GOT3 (cell line): ENCODE measurements at regions not wholly inside any gene's neighbourhood (a gene's known extent, or its start where the extent isn't known, plus 50 kb on each side); places are given as distances from the start of the nearest gene placed in this dataset.

ENCODE experiments used
- DNase-seq: peaks from one replicate; lab custom pipeline; 2025; ENCODE audit warnings: mixed read lengths; lab: John Stamatoyannopoulos, UW

DNA sequence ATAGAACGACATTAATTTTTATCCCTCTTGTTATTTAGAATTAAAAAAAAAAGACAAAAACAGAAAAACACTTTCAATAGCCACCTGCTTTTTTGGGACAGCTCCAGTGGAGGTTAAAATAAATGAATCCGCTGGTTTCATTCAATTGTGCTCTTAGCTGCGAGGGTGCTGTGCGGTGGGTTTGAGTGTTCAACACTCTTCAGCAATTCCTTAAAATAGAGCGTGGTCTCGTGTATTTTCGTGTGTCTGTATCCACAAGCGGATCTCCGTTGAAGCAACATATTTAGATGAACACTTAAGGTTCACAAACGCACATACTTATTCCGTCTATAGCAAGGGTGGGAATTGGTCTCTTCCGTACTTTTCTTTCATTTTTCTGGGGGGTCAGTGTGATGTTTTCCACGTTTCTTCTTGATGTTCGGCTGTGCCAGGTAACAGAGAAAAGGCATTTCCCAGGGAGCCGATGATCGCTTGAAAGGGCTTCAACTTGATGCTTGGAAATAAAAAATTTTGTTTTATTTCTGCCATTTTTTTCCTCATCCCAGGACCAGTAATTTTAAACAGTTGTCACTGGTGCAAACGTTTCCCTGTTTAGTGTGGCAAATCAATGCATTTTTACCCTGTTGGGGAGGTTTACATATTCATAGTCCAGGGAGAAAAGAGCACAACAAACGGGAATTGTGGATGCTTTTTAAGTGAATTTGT, 297.9 kb downstream of the IRF8 start:
- DNase-seq = no peak

DNA sequence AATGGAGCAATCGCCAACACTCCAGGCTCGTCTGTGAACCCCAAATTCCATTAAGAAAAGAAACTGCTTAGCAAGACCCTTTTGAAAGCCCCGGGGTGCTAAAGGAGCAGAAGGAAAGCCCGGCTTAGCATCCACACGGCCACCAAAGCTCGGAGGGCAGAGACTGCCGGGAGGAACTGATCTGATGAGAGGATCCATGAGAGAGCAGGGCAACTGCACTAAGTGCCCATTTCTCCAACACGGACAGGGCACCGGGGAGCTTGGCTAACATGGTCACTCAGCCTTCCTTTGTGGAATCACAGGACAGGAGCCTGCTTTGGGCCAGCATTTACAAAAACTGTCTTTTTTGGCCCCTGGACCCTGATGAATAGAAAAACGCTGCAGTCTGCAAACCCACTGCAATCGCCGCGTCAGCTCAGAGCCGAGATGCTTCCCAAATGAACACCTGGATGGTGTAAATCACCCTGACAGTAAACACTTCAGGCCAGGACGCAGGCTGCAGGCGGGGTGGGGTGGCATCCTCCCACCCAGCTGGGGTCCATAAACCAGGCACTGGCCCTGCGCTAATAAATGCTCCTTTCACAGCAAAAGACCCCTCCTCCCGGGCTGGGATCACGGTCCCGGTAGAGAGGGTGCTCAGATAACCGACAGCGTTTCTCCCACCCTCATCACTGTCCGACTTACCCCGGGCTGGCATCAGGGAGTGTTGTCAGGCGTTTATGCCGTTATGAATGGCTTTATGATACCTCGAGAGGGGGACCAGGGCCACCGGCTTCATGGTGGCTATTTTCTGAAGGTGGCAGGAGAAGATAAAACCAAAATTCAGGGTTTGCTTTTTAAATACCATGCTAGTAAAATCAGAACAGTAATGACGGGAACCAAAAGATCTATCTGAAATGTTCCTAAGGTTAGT, 299.5 kb downstream of the IRF8 start:
- no peak for DNase-seq

DNA sequence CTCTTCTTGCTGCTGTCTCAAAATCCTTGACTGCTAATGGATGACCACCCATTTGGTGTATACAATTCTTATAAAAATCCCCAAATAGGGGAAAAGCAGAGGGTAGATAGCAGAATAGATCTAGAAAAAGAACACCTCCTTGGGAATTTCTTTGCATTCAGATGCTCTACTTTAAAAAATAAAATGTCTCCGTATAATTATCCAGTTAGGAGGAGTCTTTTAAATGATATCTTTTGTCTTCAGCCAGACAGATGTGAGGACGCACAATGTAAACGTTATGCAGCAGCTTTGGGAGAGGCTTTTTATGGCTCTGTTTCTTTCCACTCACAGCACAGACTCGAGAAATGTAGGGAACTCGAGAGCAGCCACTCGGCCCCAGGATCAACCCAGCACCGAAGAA, 300.2 kb downstream of the IRF8 start:
- no peak for DNase-seq

DNA sequence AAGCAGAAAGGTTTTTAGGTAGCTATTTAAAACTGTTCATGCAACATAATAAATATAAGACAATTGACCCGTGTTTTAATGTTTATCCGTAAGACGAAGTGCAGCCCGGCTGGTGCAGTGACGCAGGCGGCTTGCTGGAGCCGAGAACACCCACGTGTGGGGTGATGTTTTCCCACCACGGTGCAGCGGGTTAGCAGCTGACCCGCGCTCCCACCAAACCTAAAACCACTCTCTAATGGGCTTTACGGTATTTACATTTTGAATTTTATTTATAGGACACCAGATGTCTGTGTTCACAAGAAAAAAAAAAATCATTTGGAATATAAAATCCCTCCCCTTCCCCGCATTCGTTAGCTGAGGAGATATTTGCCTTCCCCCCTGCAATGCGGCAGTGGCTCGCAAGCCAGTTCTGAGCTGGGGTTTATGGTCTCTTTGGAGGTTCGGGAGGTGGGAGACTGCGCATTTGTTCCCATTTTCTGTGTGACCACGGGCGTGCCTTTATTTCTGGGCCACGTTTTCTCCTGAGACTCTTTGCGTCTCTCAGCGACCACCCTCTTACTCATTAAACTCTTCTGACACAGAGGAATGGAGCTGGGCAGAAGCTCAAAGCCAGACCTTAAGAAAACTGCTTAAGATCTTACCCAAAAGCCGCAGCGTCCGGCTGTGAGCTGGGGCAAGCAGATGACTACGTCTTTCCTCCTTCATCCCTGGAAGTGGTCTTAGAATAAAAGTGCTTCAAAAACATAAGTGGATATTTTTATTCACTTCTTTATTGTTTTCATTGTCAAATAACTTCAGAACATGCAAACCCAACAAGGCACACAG, 301.1 kb downstream of the IRF8 start:
- no peak for DNase-seq

DNA sequence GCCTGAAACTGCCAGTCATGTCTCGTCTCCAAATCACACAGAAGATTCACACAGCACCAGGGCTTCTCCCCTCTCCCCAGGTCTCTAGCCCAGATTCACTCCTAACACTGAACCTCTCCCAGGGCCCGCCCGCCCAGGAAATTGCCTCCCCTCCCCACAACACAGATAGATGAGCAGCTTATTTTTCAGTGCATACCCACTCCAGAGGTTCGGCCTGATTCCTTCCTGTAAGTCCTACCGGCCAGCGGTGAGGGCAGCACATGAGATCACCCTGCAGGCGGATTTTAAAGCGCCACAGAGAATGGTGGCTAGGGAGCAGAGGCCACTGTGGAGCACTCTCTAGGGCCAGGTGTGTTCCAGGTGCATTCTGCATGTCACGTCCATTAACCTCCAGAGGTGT, 301.8 kb downstream of the IRF8 start:
- DNase-seq = no peak

DNA sequence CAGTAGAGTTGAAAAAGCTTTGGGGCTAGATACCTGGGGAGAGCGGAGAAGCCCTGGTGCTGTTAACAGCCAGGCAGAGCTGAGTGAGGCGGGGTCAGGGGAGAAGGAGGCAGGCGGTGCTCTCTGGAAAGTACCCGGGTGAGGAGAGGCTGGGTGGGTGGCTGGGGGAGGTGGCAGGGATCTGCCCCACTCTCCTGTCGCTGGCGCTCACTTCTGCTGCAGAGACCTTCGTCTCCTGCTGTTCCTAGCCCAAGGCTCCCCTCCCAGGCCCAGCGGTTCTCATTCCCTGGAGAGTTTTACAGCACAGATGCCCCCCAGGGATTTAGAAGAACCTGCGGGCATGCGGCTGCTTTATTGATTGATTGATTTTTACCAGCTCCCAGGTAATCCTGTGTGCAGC, 302.8 kb downstream of the IRF8 start:
- DNase-seq = no peak

DNA sequence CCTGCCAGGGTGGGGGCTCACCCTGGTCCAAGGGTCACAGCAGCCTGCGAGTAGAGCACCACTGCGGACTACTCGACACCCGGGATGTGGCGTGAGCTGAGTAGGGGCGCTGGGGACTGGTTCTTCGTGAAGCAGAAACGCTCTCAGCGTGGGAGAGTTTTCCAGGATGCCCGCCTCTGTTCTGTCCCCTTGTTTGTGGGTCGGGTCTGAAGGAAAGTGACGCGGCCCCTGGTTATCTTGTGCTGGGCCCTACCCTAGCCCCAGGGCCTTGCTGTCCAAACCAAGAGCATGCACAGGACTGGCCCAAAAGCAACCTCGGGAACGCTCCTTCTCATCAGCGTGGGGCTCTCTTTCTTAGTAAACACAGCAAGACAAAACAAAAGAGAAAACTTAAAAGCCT, 303.3 kb downstream of the IRF8 start:
- no peak for DNase-seq

DNA sequence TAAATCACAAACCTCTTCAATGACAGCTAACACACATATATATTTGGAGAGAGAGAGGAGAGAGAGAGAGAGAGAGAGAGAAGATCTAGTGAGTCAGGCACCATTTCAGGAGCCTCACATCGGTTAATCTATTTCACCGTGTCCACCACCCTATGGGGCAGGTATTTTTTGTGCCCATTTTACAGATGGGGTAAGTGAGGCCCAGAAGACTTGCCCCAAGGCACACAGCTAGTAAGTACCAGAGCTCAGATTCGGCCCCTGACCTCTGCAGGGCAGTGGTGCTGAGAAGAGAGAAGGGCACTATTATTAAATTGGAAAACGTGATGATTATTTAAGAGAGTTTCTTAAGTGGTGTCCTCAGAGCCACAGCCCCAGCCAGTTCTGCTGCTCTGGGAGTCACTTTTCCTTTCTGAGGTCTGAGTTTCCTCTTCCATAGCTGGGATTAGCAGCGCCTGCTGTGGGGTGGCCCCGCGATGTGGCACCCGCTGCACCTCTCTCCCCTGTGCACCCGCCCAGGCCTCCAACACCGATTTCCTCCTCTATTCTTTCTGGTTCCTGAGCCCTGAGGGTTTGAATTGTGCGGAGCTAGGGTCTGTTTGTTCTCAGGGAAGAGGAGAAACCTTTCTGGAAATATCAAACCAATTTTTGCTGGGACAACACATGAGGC, 303.9 kb downstream of the IRF8 start:
- no peak for DNase-seq

DNA sequence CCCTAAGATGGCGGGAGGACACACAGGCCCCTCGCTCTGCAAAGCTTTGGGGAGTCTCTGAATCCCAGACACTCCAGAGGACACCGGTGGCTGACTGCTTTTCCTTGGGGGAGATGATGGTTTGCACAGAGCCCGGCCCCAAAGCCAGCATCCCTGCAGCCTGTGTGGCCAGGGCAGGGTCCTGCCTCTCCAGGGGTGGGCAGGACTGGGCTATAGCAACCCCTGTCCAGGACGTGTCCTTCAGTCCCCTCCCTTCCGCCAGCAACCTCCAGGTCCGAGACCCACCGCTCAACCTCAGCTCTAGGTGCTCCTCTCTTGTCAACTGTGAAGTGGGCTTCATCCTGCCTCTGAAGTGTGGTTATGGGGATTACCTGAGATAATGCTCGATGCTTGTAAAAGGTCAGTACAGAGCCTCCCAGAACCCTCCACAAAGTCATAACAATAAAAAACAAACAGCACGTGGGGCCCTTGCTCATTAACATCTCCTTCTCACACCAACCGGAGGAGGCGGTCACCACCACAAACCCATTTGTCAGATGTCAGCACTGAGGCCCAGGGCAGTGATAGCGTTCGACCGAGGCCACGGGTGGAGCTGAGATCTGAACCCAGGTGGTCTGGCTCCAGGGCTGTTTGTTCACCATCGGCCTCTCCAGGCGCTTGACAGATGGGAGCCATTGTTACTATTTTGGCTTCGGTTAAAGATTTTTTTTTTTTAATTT, 304.8 kb downstream of the IRF8 start:
- DNase-seq = no peak

DNA sequence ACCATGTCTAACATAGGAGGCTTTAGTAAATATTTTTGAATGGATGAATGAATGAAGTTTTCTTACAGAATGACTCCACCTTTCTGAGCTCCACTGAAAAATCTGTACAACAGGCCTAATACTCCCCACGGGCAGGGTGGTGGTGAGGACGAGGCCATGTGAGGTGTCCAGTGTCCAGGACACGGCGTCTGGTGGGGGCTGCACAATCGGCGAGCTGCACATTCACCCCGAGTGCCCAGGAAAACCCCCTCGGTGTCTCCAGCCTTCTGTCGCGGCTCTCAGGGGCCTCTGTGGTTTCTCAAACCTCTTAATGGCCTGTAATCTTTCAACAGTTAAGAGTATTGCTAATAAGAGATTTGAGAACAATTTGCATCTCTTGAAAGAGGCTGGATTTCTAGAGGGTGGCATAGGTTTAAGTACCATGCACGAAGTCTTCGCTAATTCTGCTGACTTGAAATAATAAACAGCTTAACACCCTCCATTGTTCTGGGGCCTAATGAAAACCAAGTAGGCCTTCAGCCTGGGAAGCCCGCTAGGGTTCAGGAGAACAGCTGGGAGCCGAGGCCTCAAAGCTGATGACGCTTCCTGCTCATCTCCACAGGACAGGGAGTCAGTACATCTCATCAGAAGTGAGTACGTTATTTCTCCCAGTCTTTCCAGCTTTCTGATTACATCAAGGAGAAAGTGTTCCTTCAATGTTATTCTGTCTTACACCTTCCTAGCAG, 304.6 kb upstream of the FOXF1 start:
- no peak for DNase-seq

DNA sequence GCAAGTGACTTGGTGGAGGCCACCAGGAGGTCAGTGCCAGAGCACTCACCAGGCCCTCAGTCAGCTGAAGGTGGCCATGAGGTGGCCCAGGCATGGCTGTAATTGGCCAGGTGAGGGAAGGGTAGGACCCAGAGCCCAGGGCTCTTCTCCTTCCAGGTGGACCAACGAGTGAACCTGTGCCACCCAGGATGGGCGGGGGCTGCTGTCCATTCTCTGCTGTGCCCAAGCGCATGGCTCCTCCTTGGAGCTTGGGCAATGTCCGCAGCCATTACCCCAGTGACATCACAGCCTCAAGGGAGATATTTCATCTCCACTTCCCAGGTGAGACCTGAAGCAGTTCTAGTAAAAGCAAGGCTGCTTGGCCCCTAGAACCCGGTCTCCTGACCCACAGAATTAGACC, 303.0 kb upstream of the FOXF1 start:
- no peak for DNase-seq

DNA sequence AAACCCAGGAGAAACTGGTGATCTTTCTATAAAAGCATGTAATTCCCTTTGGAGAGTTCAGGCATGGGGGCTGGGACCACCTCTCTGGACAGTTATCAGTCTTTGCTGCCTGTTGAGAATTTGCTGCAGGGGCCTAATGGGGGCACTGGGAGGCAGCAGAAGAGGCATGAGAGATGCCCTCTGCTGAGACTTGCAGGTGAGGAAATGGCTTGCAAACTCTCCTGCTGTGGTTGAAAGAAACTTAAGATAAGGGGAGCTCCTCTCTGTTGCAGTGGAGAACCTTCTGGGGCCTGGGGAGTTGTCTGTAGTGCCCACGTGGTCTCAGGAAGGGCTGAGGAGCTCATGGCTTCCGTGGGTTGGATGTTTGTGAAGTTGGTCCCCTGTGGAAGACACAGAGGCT, 301.1 kb upstream of the FOXF1 start:
- no peak for DNase-seq

DNA sequence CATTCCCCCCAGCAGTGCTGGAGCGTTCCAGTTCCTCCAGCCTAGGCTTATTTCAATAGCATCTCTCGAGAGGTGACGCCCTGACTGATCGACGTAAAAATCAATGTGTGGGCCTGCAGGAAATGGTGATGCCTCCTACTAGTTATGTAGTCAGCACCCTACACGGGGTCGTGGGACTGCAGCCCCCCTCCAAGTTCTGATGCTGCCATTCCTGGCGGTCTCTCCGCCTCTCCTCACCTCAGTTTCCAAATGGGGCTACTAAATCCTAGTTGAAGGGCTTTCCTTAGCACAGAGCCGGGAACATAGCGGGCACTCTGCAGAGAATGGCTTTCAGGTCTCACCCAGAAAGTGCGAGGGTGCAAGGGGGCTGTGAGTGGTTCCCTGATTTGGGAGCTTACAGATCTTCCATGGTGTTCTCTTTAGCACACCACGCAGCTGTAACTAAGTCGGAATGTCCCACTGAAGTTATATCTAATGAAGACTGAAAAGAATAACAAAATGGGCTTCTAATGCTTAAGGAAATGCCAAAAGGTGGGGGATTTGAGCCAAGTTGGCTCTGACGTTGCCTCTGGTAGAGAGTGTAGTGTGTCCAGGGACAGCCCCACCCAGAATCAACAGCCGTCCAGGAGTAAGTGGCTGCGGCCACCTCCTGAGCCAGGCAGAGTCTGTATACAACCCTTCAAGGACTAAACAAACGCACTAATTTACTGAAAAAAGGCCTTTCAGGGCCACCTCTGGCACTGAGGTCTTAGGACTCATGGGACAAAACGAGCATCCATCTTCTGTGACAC, 299.7 kb upstream of the FOXF1 start:
- no peak for DNase-seq

DNA sequence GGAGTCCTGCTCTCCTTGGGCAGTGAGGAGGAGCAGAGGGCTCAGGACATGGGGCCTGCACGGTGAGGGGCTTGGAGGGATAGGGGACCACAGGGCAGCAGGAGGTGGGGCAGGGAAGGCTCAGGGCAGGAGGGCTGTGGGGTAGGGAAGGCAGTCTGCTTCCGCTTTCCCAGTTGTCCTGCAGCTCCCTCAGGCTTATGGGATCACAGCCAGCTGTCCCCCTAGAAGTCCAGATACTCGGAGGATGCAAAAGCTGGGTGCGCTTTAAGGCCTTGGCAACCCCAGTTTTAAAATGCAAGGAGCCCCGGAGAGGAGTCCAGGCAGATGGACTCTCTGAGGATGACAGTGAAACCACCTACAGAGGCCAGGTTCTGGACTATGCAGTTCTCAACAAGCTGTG, 299.1 kb upstream of the FOXF1 start:
- no peak for DNase-seq

DNA sequence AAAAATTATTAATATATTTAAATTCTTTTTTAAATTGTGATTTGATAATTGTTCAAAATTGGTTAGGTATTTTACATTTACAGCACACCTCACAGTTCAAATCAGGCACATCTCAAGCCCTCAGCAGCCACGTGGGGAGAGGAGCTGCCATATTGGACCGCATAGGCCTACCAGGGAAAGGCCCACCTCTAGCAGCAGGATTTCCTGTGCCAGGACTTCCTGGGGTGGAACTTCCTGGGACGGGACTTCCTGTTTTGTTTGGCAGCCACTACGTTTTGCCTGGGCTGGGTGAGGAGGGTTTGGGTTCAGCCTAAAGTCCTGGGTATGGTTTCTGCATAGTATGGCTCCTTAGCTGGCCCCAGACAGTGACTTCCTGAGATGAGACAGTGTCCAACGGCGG, 298.5 kb upstream of the FOXF1 start:
- DNase-seq = no peak

DNA sequence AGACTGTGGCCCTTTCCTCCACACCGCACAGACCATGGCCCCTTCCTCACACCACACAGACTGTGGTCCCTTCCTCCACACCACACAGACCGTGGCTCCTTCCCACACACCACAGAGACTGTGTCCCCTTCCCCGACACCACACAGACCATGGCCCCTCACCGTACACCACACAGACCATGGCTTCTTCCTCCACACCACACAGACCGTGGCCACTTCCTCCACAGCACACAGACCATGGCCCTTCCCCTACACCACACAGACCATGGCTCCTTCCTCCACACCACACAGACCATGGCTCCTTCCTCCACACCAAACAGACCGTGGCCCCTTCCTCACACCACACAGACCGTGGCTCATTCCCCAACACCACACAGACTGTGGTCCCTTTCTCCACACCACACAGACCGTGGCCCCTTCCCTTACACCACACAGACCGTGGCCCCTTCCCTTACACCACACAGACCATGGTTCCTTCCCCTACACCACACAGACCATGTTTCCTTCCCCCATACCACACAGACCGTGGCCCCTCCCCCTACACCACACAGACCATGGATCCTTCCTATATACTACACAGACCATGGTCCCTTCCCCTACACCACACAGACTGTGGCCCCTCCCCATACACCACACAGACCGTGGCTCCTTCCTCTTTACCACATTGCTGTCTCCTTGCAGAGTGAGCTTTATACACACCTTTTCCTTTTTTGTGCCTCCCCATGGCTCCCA, 297.5 kb upstream of the FOXF1 start:
- DNase-seq = no peak

DNA sequence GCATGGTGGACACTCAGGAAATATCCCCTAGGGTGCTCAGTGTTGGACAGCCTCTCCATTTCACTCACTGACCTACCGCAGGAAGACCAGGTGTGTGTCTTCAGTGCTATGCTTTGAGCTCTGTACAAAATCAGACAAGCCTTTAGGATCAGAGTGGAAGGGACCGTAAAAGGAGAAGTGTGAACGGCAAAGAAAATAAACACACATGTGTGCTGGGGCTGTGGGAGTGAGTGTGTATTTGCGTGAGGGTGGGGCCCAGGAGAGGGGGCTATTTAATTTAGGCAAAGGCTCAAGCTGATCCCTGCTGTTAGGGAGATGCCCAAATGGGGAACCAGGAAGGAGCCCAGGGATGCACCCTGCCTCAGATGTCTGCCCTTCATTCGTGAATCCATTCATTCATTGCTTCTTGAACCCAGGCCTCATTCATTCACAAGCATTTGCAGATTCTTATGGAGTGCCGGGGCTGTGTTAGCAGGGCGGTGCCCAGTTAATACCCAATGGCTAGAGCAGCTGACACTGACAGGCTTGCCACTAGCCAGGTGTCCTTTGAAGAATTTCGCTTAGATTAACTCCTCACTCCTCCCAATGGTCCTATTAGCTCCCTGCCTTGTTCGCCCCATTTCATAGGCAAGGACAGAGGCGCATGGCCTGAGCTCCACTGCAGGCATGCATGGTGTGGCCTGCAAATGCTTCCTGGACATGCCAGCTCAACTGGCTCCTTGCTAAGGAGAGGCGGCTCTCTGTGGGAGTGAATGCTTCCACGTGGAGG, 296.7 kb upstream of the FOXF1 start:
- no peak for DNase-seq
